ENCODE measurements at regions not wholly inside any gene's neighbourhood (a gene's known extent, or its start where the extent isn't known, plus 50 kb on each side); places are given as distances from the start of the nearest gene placed in this dataset.
"Not testable (repeated sequence)": the region's sequence is repeated elsewhere in the genome, so short reads cannot be mapped to it uniquely, and the experiment has no call there.

- DNase-seq (ENCODE audit: low read depth): not testable (repeated sequence)
These were observed 420.1 kb upstream of the PABPC4L start for GRCh38 chr4:134621715-134622114.

GRCh38 chr4:134610956-134611355 lies 409.4 kb upstream of the PABPC4L start:
- no peak for DNase-seq (ENCODE audit: low read depth)

DNA sequence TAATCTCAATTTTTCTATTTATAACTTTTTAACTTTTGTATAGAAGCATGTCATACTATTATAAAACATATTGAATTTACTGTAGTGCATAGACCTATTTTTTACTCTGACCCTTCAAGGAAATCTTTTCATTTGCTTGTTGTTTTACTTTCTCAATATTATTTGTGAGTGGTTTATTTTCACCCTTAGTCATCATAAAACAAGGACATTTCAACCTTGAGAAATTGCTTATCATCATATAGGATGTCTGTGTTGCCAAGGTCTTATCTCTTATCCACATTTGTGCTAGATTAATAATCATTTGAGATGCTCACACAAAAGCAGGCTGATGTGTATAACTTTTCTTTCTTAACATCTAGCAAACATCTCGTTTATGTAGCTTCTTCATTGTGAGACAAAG lies 408.6 kb upstream of the PABPC4L start:
- DNase-seq (ENCODE audit: low read depth): no peak

GRCh38 chr4:134601706-134602105 lies 400.1 kb upstream of the PABPC4L start:
- DNase-seq (ENCODE audit: low read depth): no peak

GRCh38 chr4:134591326-134591725 lies 389.7 kb upstream of the PABPC4L start:
- DNase-seq (ENCODE audit: low read depth): no peak

DNA sequence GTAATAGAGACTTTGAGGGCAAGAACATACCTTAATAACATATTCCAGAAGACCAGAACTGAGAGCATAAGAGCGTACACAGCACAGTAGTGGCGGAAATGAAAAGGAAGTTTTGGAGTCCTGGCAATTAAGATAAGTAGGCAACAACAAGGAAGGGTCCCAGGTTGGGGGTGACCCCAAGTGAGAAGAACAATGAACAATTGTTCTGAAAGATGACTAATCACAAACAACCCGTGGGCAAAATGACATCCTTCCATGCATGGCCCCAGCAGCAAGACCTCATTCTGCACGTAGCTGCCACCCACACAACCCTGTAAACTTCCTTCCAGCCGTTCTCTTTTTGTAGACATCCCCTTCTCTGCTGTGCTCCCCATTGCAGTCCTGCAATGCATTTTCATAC lies 384.4 kb upstream of the PABPC4L start:
- no peak for DNase-seq (ENCODE audit: low read depth)

GRCh38 chr4:134567461-134567860 lies 365.9 kb upstream of the PABPC4L start:
- DNase-seq (ENCODE audit: low read depth): peak; percentile 34

DNA sequence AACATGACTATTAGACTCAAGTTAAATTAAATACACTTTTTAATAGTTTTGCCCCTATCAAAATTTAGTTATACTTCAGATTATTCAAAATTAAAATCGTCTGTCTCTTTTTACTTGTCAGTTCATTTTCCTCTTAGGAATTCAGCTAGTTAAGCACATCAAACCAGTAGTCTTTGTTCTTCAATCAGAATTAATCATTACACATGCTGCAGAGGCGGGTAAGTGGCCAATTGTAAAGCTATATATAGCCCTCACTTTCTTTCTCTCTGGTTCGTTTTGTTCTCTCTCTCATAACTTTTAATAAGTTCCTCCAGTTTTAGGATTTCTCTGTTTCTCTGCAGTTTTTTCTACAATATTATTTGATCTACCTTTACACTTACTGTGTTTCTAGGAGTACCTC lies 359.1 kb upstream of the PABPC4L start:
- DNase-seq (ENCODE audit: low read depth): no peak

DNA sequence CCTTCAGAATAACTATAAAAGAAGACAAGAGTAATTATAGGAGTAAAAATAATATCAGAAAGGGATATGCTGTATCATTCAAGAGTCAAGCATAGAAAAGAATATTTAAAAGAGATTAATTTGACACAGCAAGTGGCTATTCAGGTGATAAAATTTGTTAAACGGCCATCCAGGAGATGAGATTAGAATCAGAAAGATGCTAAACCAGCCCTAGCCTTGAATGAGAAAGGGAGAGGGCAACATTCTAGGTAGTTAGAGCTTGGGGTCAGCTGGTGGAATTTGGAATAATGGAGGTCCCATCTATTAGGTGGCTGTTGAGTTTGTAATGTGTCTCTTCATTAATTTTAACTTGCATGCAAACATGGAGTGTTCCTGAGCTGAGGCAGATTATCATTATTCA lies 350.5 kb upstream of the PABPC4L start:
- no peak for DNase-seq (ENCODE audit: low read depth)

DNA sequence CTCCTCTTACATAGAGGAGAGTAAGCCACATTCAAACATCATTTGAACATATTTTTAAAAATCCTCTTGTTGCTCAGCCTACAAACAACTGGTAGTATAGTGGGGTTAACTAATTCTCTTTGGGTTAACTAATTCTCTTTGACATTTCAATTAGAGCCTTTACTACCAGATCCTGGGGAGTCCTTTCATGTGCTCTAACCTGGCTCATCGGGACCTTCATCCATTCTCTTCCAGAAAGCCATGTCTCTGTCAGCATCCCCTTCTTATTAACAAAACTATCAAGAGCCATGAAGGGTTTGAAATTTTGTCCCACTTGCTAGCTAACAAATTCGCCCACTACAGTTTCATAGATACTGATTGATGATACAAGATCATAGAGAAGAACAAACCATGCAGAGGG lies 349.8 kb upstream of the PABPC4L start:
- no peak for DNase-seq (ENCODE audit: low read depth)

DNA sequence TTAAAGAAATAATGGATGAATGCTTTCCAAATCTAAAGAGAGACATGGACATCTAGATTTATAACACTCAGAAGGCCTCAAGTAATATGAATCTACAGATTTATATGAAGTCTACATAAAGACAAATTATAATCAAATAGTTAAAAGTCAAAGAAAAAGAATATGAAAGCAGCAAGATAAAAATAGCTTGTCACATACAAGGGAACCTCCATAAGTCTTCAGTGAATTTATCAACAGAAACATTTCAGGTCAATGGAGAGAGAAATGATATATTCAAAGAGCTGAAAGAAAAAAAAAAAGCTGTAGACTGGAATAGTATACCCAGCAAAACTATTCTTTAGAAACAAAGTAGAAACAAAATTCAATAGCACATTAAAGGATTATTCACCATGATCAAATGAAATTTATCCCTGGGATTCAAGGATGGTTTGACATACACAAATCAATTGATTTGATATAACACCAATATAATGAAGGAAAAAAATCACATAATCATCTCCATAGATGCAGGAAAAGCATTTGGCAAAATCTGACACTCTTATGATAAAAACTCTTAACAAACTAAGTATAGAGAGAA lies 346.6 kb upstream of the PABPC4L start:
- DNase-seq (ENCODE audit: low read depth): no peak

DNA sequence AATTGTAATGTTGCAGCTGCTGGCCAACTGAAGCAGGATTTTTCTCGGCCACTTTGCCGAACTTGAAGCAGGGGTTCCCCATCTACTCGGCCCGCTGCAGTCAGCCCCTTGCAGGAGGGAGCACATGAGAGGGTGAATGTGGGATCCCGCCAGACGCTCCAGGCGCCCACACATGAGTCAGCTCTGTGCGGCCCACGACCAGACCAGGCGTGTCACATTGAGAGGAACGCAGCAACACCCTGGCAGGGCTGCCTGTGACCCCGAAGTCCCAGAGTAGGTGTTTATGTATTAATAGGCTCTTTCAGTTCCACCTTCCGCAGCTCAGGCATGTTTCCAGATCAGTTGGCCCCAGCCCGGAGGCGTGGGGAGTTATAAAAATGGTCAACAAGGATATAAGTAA lies 344.7 kb upstream of the PABPC4L start:
- DNase-seq (ENCODE audit: low read depth): no peak

GRCh38 chr4:134544303-134544770 lies 342.7 kb upstream of the PABPC4L start:
- DNase-seq (ENCODE audit: low read depth): peak; percentile 96

GRCh38 chr4:134540588-134540987 lies 339.0 kb upstream of the PABPC4L start:
- DNase-seq (ENCODE audit: low read depth): no peak

DNA sequence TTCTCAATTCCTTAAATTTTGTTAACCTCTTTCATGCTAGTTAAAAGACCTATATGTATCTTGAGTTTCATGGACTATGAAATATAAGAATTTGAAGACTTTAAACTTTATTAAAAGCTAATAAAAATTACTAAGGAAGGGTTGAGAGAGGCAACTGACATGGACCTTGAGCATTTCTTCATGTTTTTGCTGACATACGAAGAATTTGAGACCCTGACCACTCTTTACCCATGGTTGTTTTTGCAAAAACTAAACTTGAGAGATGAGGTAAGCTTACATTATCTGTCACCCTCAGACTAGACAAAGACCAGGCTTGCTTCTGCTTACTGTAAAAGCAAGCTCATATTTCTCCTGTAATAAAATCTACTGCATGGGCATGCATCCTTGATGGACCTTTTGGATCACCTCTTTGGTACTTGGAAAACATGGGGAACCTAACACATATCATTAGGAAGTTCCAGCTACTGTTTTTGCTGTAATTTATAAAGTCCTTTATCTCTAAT lies 338.2 kb upstream of the PABPC4L start:
- no peak for DNase-seq (ENCODE audit: low read depth)

DNA sequence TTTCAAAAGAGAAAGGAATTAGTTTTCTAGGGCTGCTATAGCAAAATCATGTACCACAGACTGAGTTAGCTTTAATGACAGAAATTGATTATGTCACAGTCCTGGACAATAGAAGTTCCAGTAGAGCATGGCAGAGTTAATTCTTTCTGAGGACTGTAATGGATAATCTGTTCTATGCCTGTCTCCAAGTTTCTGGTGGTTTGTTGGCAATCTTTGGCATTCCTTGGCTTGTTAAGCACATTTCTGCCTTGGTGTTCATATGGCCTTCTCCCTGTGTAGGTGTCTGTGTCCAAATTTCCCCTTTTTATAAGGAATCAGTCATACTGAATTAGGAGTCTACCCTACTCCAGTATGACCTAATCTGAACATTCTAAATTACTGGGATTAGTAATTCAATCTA lies 336.1 kb upstream of the PABPC4L start:
- peak; percentile 37 for DNase-seq (ENCODE audit: low read depth)

- no peak for DNase-seq (ENCODE audit: low read depth)
These were observed 331.5 kb upstream of the PABPC4L start for GRCh38 chr4:134533068-134533467.

- peak; percentile 22 for DNase-seq (ENCODE audit: low read depth)
These were observed 329.4 kb upstream of the PABPC4L start for GRCh38 chr4:134531013-134531412.

- DNase-seq (ENCODE audit: low read depth): no peak
These were observed 328.0 kb upstream of the PABPC4L start for GRCh38 chr4:134529629-134530028.

DNA sequence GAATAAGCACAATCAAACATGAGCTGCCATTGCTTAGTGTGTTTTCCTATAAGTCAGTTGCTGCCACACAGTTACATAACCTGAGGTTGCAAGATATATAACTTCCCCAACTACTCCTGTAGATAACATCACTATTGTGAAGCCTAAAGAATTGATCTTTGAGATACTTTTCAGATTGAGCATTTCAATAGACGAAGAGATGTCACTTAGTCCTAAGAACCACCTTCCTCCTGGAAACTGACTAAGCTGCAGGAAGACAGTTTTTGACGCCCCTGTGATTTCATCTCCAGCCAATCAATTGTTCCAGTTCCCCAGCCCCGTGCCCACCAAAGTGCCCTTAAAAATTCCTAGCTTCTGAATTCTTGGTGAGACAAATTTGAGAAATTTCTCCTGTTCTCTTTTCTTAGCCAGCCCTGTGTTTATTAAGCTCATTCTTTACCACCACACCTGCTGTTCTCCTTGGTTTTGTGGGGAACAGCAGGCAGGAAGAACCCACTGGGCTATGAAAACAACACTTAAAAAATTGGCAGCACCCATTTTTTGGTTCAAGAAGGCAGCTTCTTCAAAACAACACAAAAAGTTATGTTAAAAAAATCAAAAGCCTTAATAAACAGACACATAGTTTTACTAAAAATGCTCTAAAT lies 317.1 kb upstream of the PABPC4L start:
- DNase-seq (ENCODE audit: low read depth): no peak

- DNase-seq (ENCODE audit: low read depth): no peak
These were observed 309.0 kb upstream of the PABPC4L start for GRCh38 chr4:134510544-134510943.

DNA sequence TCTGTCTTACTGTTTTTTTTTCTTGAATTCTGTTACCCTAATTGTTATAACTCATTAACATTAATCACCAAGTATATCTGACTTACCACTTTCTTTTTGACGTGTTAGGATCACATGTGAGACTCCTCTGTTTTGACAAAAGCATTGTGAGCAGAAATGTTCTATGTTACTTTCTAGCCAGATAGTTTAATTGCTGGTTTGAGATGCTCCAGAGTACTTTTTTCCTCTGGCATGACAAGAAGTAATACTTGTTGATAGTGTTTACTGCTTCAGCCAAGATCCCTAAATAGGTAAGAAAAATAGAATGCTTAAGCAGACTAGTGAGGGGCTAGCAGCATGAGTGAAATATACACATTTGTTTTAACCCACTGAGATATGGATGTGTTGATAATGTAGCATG lies 303.9 kb upstream of the PABPC4L start:
- no peak for DNase-seq (ENCODE audit: low read depth)

GRCh38 chr4:134501973-134502643 lies 300.5 kb upstream of the PABPC4L start:
- no peak for DNase-seq (ENCODE audit: low read depth)
